HL-60 (cell line): ENCODE measurements at regions not wholly inside any gene's neighbourhood (a gene's known extent, or its start where the extent isn't known, plus 50 kb on each side); places are given as distances from the start of the nearest gene placed in this dataset.
"Not testable (repeated sequence)": the region's sequence is repeated elsewhere in the genome, so short reads cannot be mapped to it uniquely, and the experiment has no call there.

Experiments used
- DNase-seq, 2 experiments: peaks; one replicate each; pipeline ENCODE4 v3.0.0-alpha.2; 2010 to 2020; ENCODE audit warnings: low read depth in 1 of 2, low spot score in 1 of 2
- H3K27ac ChIP-seq: fragments of 250-450 bp; sonication (Bioruptor Pico); replicated peaks from 2 replicates; pipeline ENCODE4 v1.5.1; 2020; ENCODE audit warnings: mild to moderate bottlenecking, moderate library complexity
- H3K27me3 ChIP-seq: fragments of 250-450 bp; sonication (Bioruptor Pico); 2 replicates; pipeline ENCODE4 v1.5.1; 2021; ENCODE audit warnings: mild to moderate bottlenecking, moderate library complexity; ENCODE audit not compliant: insufficient read depth, poor library complexity, severe bottlenecking
- H3K4me3 ChIP-seq: replicated peaks from 2 replicates; pipeline ENCODE4 v1.5.1; 2011; ENCODE audit warnings: mild to moderate bottlenecking, control low read depth, low read length; ENCODE audit not compliant: insufficient read depth
- CTCF ChIP-seq: IDR thresholded peaks from one replicate; pipeline ENCODE4 v1.5.1; 2011; ENCODE audit warnings: low read length, control low read depth, inconsistent platforms; ENCODE audit not compliant: insufficient read depth
- GABPA ChIP-seq: IDR thresholded peaks from 2 replicates; pipeline ENCODE4 v1.6.1; 2012; ENCODE audit warnings: low read depth
- POLR2AphosphoS5 ChIP-seq: IDR thresholded peaks from 2 replicates; pipeline ENCODE4 v1.6.1; 2012; ENCODE audit warnings: low read depth
- REST ChIP-seq: IDR thresholded peaks from 2 replicates; pipeline ENCODE4 v1.6.1; 2012; ENCODE audit warnings: low read depth; ENCODE audit not compliant: insufficient replicate concordance
- SPI1 ChIP-seq: IDR thresholded peaks from 2 replicates; pipeline ENCODE4 v1.6.1; 2012; ENCODE audit warnings: low read depth, mild to moderate bottlenecking, borderline replicate concordance

GRCh38 chr7:112670193-112670592 lies 120.0 kb downstream of the TMEM168 start:
- DNase-seq = no peak
- no peak overlapping the region for H3K27ac ChIP-seq
- H3K4me3 ChIP-seq = no peak overlapping the region
- no peak for TF ChIP-seq GABPA
- TF ChIP-seq REST = no peak
- no peak for TF ChIP-seq SPI1
- TF ChIP-seq CTCF = no peak
- no peak for TF ChIP-seq POLR2AphosphoS5
- no peaks in the 10 kb centered on the region for H3K27me3 ChIP-seq

- no peak for TF ChIP-seq POLR2AphosphoS5
- no peak for TF ChIP-seq SPI1
- TF ChIP-seq GABPA = no peak
- TF ChIP-seq REST = no peak
- TF ChIP-seq CTCF = no peak
- no peak overlapping the region for H3K27ac ChIP-seq
- no peak overlapping the region for H3K4me3 ChIP-seq
- DNase-seq = no peak
- H3K27me3 ChIP-seq = no peaks in the 10 kb centered on the region
Observed at GRCh38 chr7:112678626-112679025, 111.6 kb downstream of the TMEM168 start.

GRCh38 chr7:112689466-112690177 lies 100.6 kb downstream of the TMEM168 start:
- H3K27ac ChIP-seq = not testable (repeated sequence)

GRCh38 chr7:112692333-112692732 lies 97.9 kb downstream of the TMEM168 start:
- no peak for DNase-seq
- Histone ChIP-seq H3K27ac (no peak overlapping the region), H3K4me3 (no peak overlapping the region), H3K27me3 (no peaks in the 10 kb centered on the region)
- no peak for TF ChIP-seq POLR2AphosphoS5
- no peak for TF ChIP-seq SPI1
- TF ChIP-seq CTCF = no peak
- TF ChIP-seq GABPA = no peak

More at GRCh38 chr7:112689466-112690177, 100.6 kb downstream of the TMEM168 start:
- not testable (repeated sequence) for DNase-seq, H3K27me3 ChIP-seq, H3K4me3 ChIP-seq

- H3K27me3 ChIP-seq, DNase-seq, H3K27ac ChIP-seq, H3K4me3 ChIP-seq: not testable (repeated sequence)
Observed at GRCh38 chr7:112697211-112697610, 93.0 kb downstream of the TMEM168 start.
